ENCODE measurements at regions not wholly inside any gene's neighbourhood (a gene's known extent, or its start where the extent isn't known, plus 50 kb on each side); places are given as distances from the start of the nearest gene placed in this dataset.

GRCh38 chr17:34758718-34759117, 179.3 kb downstream of the TMEM132E start:
- Histone ChIP-seq H3K36me3 (ENCODE audit: insufficient read depth, insufficient read length, low read length) (no peaks in the 10 kb centered on the region), H3K9me3 (ENCODE audit: insufficient read depth, low read length) (no peaks in the 10 kb centered on the region), H3K9ac (ENCODE audit: insufficient read length, low read depth) (no peak overlapping the region), H3K4me1 (ENCODE audit: insufficient read depth, insufficient read length) (peaks cover 11% of the 10 kb centered on the region), H3K27me3 (ENCODE audit: insufficient read depth, insufficient read length) (no peaks in the 10 kb centered on the region), H3K4me3 (ENCODE audit: insufficient read length, low read depth) (no peak overlapping the region)
- DNase-seq (ENCODE audit: low read depth, low spot score): no peak
- TF ChIP-seq YY1 (IDR thresholded peaks at IDR 0.05; ENCODE audit: insufficient read depth, insufficient read length) (no peak), ZNF274 (IDR thresholded peaks at IDR 0.05; ENCODE audit: low read depth, low read length) (no peak), SUZ12 (IDR thresholded peaks at IDR 0.05; ENCODE audit: extremely low read depth, insufficient read depth, insufficient read length) (no peak)

- peaks cover 11% of the 10 kb centered on the region for H3K4me1 ChIP-seq (ENCODE audit: insufficient read depth, insufficient read length)
- H3K36me3 ChIP-seq (ENCODE audit: insufficient read depth, insufficient read length, low read length): no peaks in the 10 kb centered on the region
- TF ChIP-seq ZNF274 (IDR thresholded peaks at IDR 0.05; ENCODE audit: low read depth, low read length): no peak
- no peak for TF ChIP-seq YY1 (IDR thresholded peaks at IDR 0.05; ENCODE audit: insufficient read depth, insufficient read length)
- no peak for TF ChIP-seq SUZ12 (IDR thresholded peaks at IDR 0.05; ENCODE audit: extremely low read depth, insufficient read depth, insufficient read length)
- no peaks in the 10 kb centered on the region for H3K9me3 ChIP-seq (ENCODE audit: insufficient read depth, low read length)
- H3K27me3 ChIP-seq (ENCODE audit: insufficient read depth, insufficient read length): peaks cover 2% of the 10 kb centered on the region
- H3K9ac ChIP-seq (ENCODE audit: insufficient read length, low read depth): no peak overlapping the region
- DNase-seq (ENCODE audit: low read depth, low spot score): no peak
- no peak overlapping the region for H3K4me3 ChIP-seq (ENCODE audit: insufficient read length, low read depth)
Measured at GRCh38 chr17:34758316-34758715, 178.9 kb downstream of the TMEM132E start.

GRCh38 chr17:34757611-34758010, 178.2 kb downstream of the TMEM132E start:
- no peak overlapping the region for H3K4me3 ChIP-seq (ENCODE audit: insufficient read length, low read depth)
- DNase-seq (ENCODE audit: low read depth, low spot score): no peak
- H3K4me1 ChIP-seq (ENCODE audit: insufficient read depth, insufficient read length): peaks cover 11% of the 10 kb centered on the region
- peaks cover 8% of the 10 kb centered on the region for H3K27me3 ChIP-seq (ENCODE audit: insufficient read depth, insufficient read length)
- H3K36me3 ChIP-seq (ENCODE audit: insufficient read depth, insufficient read length, low read length): no peaks in the 10 kb centered on the region
- H3K9ac ChIP-seq (ENCODE audit: insufficient read length, low read depth): no peak overlapping the region
- no peak for TF ChIP-seq YY1 (IDR thresholded peaks at IDR 0.05; ENCODE audit: insufficient read depth, insufficient read length)
- TF ChIP-seq ZNF274 (IDR thresholded peaks at IDR 0.05; ENCODE audit: low read depth, low read length): no peak
- TF ChIP-seq SUZ12 (IDR thresholded peaks at IDR 0.05; ENCODE audit: extremely low read depth, insufficient read depth, insufficient read length): no peak
- H3K9me3 ChIP-seq (ENCODE audit: insufficient read depth, low read length): no peaks in the 10 kb centered on the region

GRCh38 chr17:34757106-34757505, 177.7 kb downstream of the TMEM132E start:
- Histone ChIP-seq H3K9ac (ENCODE audit: insufficient read length, low read depth) (no peak overlapping the region), H3K4me1 (ENCODE audit: insufficient read depth, insufficient read length) (peaks cover 11% of the 10 kb centered on the region), H3K4me3 (ENCODE audit: insufficient read length, low read depth) (no peak overlapping the region), H3K36me3 (ENCODE audit: insufficient read depth, insufficient read length, low read length) (no peaks in the 10 kb centered on the region), H3K27me3 (ENCODE audit: insufficient read depth, insufficient read length) (peaks cover 8% of the 10 kb centered on the region), H3K9me3 (ENCODE audit: insufficient read depth, low read length) (no peaks in the 10 kb centered on the region)
- no peak for TF ChIP-seq ZNF274 (IDR thresholded peaks at IDR 0.05; ENCODE audit: low read depth, low read length)
- no peak for TF ChIP-seq SUZ12 (IDR thresholded peaks at IDR 0.05; ENCODE audit: extremely low read depth, insufficient read depth, insufficient read length)
- no peak for TF ChIP-seq YY1 (IDR thresholded peaks at IDR 0.05; ENCODE audit: insufficient read depth, insufficient read length)
- DNase-seq (ENCODE audit: low read depth, low spot score): no peak

- no peak for TF ChIP-seq YY1 (IDR thresholded peaks at IDR 0.05; ENCODE audit: insufficient read depth, insufficient read length)
- no peak for TF ChIP-seq ZNF274 (IDR thresholded peaks at IDR 0.05; ENCODE audit: low read depth, low read length)
- no peak for TF ChIP-seq SUZ12 (IDR thresholded peaks at IDR 0.05; ENCODE audit: extremely low read depth, insufficient read depth, insufficient read length)
- peaks cover 8% of the 10 kb centered on the region for H3K27me3 ChIP-seq (ENCODE audit: insufficient read depth, insufficient read length)
- H3K9ac ChIP-seq (ENCODE audit: insufficient read length, low read depth): no peak overlapping the region
- H3K9me3 ChIP-seq (ENCODE audit: insufficient read depth, low read length): no peaks in the 10 kb centered on the region
- DNase-seq (ENCODE audit: low read depth, low spot score): no peak
- peaks cover 11% of the 10 kb centered on the region for H3K4me1 ChIP-seq (ENCODE audit: insufficient read depth, insufficient read length)
- no peak overlapping the region for H3K4me3 ChIP-seq (ENCODE audit: insufficient read length, low read depth)
- no peaks in the 10 kb centered on the region for H3K36me3 ChIP-seq (ENCODE audit: insufficient read depth, insufficient read length, low read length)
Measured at GRCh38 chr17:34756637-34757021, 177.2 kb downstream of the TMEM132E start.

GRCh38 chr17:34755981-34756636, 176.7 kb downstream of the TMEM132E start:
- no peak for DNase-seq (ENCODE audit: low read depth, low spot score)
- no peaks in the 10 kb centered on the region for H3K9me3 ChIP-seq (ENCODE audit: insufficient read depth, low read length)
- no peak overlapping the region for H3K4me3 ChIP-seq (ENCODE audit: insufficient read length, low read depth)
- H3K27me3 ChIP-seq (ENCODE audit: insufficient read depth, insufficient read length): peaks cover 8% of the 10 kb centered on the region
- TF ChIP-seq ZNF274 (IDR thresholded peaks at IDR 0.05; ENCODE audit: low read depth, low read length) (no peak), YY1 (IDR thresholded peaks at IDR 0.05; ENCODE audit: insufficient read depth, insufficient read length) (no peak), SUZ12 (IDR thresholded peaks at IDR 0.05; ENCODE audit: extremely low read depth, insufficient read depth, insufficient read length) (no peak)
- no peaks in the 10 kb centered on the region for H3K36me3 ChIP-seq (ENCODE audit: insufficient read depth, insufficient read length, low read length)
- H3K4me1 ChIP-seq (ENCODE audit: insufficient read depth, insufficient read length): peaks cover 11% of the 10 kb centered on the region
- no peak overlapping the region for H3K9ac ChIP-seq (ENCODE audit: insufficient read length, low read depth)

GRCh38 chr17:34755371-34755770, 176.0 kb downstream of the TMEM132E start:
- DNase-seq (ENCODE audit: low read depth, low spot score): no peak
- no peaks in the 10 kb centered on the region for H3K36me3 ChIP-seq (ENCODE audit: insufficient read depth, insufficient read length, low read length)
- no peak overlapping the region for H3K9ac ChIP-seq (ENCODE audit: insufficient read length, low read depth)

More at GRCh38 chr17:34755371-34755770, 176.0 kb downstream of the TMEM132E start:
- H3K4me1 ChIP-seq (ENCODE audit: insufficient read depth, insufficient read length): peaks cover 11% of the 10 kb centered on the region
- no peaks in the 10 kb centered on the region for H3K9me3 ChIP-seq (ENCODE audit: insufficient read depth, low read length)
- peaks cover 8% of the 10 kb centered on the region for H3K27me3 ChIP-seq (ENCODE audit: insufficient read depth, insufficient read length)
- no peak for TF ChIP-seq ZNF274 (IDR thresholded peaks at IDR 0.05; ENCODE audit: low read depth, low read length)
- no peak for TF ChIP-seq SUZ12 (IDR thresholded peaks at IDR 0.05; ENCODE audit: extremely low read depth, insufficient read depth, insufficient read length)
- no peak for TF ChIP-seq YY1 (IDR thresholded peaks at IDR 0.05; ENCODE audit: insufficient read depth, insufficient read length)
- no peak overlapping the region for H3K4me3 ChIP-seq (ENCODE audit: insufficient read length, low read depth)
